Urothelium cell line (cell line): ENCODE measurements at regions not wholly inside any gene's neighbourhood (a gene's known extent, or its start where the extent isn't known, plus 50 kb on each side); places are given as distances from the start of the nearest gene placed in this dataset.
"Not testable (repeated sequence)": the region's sequence is repeated elsewhere in the genome, so short reads cannot be mapped to it uniquely, and the experiment has no call there.

Source experiments
- DNase-seq: peaks from one replicate; pipeline ENCODE4 v3.0.0; 2011; ENCODE audit warnings: low spot score, mixed read lengths
- FAIRE-seq: peaks from 2 replicates; lab custom pipeline; 2011; peaks lifted over from hg19 to GRCh38; lab: Jason Lieb, UNC

DNA sequence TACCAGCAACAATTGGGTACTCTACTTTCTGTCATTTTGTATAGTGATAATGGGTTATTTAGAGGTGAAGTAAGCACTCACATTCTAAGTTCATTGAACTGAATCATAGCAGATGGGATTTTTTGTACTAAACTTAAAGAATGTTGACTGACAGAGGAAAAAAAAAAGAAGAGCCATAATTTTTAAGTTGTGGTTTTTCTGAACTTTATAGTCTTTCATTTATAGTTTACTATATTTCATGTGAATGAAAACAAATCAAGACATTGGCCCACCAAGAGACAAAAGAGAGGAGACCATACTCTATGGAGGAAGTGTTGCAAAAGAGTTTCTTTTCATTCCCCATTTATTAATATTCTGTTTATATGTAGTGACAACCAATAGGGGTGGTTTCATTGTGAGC, 685.7 kb downstream of the BCKDHB start:
- DNase-seq (no peak), FAIRE-seq (no peak)

DNA sequence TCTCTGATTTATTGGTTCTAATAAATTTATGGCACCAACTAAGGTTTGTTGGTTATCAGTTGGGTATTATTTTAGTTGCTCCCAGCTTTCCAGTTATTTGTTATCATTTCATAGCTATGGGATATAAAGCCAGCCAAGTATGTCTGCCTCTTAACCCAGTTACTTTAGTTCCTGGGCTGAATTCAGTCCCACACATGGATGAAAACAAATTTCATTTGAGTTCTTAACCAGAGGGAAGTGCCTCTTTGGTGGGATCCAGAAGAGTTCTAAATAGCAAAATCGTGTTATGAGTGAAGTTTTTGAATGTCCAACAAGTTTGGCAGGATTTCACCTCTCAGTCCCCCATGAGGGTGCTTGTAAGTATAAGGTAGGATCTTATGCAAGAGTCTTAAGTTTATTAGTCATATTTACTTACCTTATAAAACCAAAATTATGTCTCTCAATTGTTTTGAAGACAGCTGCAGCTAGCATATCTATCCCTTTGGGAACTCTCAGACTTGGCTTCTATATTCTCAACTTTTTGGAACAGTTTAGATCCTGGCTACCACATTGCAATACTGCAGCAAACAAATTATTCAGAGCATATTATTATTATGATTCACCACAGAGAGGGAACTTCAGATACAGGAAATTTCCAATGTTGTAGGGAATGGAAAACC, 683.6 kb downstream of the BCKDHB start:
- DNase-seq (no peak), FAIRE-seq (no peak)

DNA sequence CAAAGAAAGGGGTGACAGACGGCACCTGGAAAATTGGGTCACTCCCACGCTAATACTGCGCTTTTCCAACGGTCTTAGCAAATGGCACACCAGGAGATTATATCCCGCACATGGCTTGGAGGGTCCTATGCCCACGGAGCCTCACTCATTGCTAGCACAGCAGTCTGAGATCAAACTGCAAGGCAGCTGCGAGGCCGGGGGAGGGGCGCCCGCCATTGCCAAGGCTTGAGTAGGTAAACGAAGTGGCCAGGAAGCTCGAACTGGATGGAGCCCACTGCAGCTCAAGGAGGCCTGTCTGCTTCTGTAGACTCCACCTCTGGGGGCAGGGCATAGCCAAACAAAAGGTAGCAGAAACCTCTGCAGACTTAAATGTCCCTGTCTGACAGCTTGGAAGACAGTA, 676.8 kb downstream of the BCKDHB start:
- not testable (repeated sequence) for DNase-seq, FAIRE-seq

DNA sequence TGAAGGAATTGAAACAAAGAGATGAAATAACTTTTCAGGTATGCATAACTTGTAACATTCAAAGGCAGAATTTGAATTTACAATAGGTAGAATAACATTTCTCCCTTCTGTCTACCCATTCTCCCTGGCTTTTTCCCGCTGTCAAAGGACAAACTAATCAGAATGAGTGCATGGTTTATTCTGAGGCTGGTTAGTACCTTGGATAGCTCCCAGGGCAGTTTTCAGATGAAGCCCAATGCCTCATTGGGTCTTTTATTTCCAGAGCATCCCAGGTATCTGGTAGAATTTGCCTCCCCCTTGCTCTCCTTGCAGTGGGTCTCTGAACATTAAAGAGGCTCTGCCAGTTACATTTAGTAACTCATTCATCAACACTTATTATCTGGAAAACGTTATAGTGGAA, 665.5 kb downstream of the BCKDHB start:
- DNase-seq = peak; percentile 3
- FAIRE-seq = no peak

DNA sequence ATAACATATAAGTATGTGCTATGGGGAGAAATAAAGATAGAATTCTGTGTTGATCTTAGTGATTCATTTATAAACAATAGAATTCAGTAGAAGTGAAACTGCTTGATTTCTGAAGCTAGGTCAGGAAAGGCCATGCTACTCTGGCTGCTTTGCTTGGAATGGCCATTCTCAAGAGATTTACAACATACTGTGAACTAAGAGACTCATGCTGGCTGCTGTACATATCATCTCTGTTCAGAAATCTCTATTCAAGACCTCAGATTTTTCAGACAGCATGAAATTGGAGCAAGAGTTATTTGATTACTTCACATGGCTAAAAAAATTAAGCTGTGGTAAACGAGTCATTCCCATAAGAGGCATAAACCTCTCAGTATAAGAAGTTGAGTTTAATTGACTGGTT, 662.6 kb downstream of the BCKDHB start:
- FAIRE-seq = no peak
- no peak for DNase-seq

DNA sequence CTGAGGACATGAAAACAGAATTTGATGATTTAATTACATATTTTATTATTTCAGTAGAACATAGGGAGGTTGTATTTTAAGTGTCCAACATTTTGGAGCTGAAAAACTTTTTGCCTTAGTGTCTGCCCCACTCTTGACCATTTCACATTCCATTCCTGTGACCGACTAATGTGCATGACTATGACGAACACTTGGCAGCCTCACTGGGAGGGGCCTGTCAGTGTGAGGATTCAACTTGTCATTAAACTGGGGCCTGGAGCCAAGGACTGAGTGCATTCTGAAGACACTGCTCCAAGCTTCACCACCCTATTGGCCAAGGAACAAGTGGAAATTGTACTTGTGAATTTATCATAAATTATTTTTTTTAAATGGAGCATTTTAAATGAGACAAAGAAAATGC, 661.3 kb downstream of the BCKDHB start:
- DNase-seq = peak; percentile 23
- FAIRE-seq = no peak

DNA sequence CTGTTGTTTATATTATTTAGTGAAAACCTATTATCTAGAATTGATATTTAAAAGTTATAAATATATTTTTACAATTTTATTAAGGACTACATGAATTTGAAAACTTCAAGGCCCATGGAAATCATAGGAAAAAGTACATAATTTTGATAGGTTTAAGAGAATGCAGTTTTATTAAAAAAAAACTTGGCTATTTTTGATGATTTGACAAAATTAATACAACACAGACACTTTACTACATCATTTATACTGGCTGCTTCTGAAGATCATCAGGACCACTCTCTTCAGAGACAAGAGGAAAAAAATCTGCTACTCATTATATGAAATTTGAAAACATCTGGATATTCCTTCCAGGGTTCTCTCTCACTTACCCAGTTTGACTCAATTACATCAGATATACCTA, 637.7 kb downstream of the BCKDHB start:
- no peak for FAIRE-seq
- DNase-seq = no peak

DNA sequence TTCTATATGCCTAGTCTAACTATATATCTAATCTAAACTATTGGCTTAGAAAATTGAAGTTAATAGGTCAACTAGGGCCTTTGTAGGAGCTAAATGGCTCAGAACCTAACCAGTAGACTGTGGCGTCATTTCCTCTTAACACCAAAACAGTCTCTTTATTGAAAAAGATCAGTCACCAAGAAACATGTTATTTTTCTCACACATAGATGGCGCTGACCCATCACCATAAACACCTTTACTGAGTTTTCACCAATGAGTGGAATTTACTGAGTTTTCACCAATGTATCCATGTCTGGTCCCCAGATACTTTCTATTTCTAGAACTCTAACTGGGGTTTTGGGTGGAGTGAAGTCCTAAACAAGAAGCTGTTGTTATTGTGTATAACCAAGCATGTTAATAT, 636.0 kb downstream of the BCKDHB start:
- peak; percentile 3 for DNase-seq
- no peak for FAIRE-seq

DNA sequence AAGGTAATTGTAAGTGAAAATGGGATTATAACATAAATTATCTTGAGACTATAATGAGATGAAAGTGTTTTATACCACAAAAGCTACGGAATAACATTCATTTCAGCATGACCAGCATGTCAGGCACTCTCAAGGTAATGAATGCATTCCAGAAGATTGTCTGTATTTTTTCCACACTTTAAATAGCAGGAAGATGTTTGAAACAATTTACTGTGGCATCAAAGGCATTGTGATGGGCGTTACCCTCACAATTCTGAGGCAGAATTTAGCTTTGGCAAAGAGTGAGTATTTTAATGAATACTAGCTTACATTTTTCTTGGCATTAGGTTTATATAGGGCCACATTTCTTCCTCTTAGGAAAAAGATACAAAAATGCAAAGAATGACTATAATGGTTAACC, 627.2 kb downstream of the BCKDHB start:
- DNase-seq (no peak), FAIRE-seq (no peak)

DNA sequence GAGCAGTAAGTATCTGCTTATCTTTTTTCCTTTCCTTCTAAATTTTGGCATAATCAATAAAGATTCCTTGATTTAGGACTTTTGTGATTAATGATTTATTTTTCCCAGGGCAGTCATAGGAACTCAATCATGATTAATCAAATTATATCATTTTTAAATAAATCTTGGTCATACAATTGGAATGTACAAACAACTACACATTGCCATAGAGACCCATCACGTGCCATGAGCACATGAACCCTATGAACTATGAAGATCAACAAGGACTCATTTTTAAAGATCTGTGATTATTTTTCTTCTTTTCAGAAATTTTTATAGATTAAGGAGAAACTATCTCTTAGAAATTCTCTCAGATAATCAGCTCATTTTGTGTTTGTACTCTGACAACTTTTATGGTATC, 622.4 kb downstream of the BCKDHB start:
- DNase-seq (no peak), FAIRE-seq (no peak)

DNA sequence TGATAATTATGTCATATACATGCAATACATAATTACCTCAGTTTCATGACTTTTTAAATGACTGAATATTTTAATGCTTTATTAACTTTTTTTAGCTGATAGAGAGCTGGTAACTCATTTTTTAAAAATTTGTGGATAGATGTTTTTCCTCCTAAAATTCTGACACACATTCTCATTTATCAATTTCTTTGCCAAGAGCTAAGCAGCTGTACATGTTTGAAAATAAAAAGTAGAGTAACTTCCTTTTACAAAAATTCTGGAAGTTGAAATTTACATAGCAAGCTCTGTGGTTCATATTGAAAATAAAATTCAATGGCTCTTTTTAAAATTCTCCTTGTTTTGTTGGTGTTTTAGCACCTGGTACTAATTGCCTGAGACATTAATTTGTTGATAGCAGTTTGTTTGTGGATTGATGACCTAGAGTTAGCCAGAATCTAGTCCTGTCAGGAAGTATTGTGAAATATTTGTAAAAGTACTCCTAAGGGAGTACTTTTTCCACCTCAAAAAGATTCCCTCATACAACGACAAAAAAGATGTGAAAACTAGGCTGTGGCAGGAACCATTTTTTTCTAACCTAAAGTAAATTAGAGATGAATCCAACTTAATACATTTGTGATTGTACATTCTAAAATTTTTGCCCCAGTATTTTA, 621.8 kb downstream of the BCKDHB start:
- FAIRE-seq (no peak), DNase-seq (no peak)

DNA sequence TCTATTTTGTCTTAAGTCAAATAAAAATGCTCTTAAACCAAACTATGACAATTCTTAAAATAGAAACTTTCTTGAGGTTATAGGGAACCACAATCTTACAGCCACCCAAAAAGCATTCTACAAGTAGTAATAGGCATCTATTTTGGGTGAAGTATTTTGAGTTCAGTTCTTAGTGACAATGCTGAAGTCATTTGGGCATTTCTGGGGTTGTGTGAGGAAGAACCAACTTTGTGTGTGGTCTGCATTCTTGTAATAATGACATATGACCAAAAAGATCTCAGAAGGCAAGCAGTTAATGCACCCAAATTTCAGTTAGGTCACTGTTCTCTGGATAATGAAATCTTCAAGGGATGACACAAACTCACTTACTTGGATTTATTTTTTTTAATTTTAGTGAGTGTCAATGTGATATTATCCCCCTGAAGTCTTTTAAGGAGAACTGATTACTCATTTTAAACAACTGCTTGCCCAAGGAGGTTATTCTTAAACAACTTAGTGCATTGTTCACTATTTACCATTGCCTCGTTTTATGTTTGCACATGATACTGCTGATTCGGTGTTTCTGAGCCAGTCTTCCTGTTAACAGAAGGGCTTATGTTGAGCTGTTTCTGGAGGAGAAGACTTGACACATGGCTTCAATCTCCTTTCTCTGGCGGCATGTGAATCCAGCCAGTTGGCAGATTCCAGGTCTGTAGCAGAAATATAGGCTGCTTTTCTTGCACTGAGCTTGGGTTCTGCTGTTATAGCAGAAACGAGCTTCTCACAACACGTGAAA, 618.9 kb downstream of the BCKDHB start:
- FAIRE-seq = no peak
- no peak for DNase-seq

DNA sequence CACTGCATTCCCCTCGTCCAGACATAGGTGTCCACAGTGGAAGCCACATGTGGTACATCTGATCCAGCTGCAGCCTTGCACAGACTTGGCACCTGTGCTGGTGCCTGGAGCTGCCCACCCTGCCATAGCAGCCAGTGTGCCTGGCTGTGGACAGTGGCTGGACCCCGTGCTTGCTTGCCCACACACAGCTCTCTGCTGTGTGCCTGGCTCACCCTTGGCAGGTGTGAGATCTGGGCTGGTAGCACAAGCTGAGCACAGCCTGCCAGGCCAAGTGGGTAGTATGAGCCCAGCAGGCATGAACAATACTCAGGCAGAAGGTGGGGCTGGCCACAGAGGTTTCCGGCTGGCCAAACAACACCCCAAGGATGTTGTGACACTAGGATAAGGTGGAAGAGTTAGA, 614.4 kb downstream of the BCKDHB start:
- DNase-seq (no peak), FAIRE-seq (no peak)

DNA sequence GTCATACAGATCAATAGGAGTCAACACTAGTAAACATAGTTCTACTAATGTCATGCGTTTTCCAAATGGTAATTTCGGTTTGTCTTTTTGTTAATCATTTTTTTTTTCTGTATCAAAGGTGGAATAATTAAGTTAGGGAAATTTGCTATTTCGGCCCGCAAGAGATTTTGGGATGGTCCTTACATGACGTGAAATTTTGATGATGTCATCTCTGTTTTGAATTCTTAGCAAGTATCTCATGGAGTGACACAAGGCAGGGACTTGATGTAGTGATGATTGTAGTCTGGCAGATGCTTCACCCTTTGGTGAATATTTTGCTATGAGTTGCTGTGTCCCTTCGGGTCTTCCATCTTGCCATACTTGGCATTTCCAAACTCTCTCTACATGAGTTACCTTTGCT, 608.0 kb downstream of the BCKDHB start:
- FAIRE-seq = no peak
- no peak for DNase-seq

DNA sequence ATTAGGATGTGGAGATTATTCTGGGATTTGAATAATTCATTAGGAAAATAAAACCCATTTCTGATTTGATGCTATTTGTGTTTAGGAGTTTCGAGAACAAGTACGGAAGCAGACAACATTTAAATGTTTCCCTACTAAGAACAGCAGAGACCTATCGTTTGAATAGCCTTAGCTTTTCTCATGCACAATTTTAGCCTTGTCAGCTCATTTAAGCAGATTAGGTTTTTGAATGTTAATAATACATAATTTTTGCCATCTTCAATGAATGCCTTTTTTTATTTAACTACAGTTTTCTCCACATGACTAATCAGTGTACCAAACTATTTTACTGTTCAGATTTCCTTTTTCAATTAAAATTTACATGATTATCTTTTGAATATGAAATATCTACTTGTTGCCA, 592.0 kb downstream of the BCKDHB start:
- DNase-seq = no peak
- FAIRE-seq = no peak

DNA sequence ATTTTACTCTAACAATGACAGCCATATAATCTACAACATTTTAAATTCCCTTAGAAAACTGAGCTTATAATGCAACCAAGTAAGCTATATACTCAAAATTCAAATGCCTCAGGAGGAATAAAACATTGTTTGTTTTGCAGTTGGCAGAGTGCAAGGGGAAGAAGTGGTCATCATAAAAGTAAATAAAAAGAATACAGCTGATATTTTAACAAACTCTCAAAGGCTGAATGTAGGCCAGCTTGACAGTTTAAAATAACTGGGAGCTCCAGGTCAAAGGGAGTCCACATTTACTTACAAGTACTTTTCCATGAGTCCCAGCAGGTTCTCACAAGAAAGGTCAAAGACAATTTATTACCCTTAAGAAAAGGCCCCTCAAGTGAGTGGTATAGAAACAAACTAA, 589.8 kb downstream of the BCKDHB start:
- DNase-seq = no peak
- FAIRE-seq = no peak

DNA sequence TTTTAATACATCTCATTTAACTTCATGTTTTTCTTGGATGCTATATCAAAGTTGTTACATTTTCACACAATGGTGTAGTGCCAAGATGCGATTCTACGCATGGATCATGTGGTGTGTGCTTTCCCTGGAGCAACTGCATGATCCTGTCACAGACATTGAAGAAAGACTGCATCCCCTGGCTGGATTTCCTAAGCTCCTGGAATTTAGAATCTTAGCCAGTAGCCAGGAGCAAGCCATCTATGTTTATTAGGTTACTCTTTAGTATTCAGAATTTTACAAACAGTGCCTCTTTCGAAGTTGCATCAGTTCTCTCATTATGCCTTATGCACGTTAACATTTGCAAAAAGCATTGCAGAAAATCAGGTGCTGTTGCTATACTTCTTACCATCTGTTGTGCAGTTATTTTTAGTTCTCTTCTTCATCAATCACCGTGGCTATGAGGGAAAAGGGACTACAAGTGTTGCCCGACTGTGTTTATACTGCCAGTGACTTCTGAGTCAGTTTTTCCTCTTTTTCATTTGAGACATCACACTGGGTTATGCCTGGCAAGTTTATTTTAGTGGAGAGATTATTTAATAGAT, 584.2 kb downstream of the BCKDHB start:
- FAIRE-seq (no peak), DNase-seq (no peak)

DNA sequence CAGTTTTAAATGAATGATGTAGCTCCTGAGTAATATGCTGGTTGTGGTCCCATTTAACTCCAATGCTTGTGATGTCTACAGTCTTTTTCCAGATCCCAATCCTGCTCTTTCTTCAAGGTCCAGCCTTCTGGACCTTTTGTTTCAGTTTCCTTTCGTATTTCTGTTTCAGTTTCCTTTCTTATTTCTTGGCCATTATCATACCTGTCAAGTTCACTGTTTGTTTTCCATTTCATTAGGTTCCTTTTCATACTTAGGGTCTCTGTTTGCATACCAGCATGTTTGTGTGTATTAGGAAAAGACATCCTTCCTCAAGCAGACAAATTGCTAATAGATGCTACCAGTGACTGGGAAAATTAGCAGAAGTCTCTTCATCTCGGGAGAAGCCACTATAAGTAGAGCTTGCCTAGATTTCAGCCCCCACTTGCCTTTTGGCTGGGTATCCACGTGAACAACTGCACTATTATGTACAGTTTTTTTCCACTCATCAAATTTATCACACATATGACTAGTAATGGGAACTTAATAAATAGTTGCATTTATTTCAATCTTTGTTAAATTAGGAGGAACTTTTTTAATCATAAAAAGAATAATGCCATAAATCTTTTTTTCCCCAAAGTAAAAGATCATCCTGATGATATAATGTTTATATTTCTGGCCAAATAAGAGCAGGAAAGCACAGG, 583.4 kb downstream of the BCKDHB start:
- DNase-seq (no peak), FAIRE-seq (no peak)

DNA sequence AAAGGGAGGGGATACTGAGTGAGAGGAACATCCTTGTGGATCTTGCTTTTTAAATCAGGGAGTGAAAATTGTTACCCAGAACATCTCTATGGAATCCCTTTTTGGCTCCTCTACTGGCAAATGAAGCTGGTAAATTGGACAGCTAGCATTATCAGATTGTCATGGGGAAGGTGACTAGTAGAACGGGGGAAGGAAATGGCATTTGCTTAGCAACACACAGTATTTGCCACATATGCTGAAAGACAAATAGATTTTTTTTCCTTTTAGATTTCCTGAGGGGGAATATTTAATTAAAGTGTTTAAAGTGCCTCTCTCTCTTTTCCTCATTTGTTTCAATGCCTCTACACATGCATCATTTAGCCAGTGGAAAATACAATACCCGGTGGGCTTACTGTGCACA, 573.5 kb downstream of the BCKDHB start:
- DNase-seq = no peak
- FAIRE-seq = no peak

DNA sequence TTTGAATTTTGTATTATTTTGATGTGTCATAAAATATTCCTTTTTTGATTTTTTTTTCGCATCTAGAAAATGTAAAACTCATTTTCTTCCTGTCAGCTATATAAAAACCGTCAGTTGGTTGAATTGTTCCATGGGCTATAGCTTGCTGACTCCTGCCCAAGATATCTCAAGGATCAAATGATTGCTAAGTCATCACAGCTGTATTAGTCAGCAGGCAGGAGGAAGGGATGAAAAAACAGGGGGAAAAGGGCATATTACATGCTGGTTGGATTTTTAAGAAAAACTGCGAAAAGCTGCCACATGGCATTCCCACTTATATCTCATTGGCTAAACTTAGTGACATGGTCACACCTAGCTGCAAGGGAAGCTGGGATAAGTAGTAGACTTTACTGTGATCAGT, 569.9 kb downstream of the BCKDHB start:
- no peak for DNase-seq
- no peak for FAIRE-seq

DNA sequence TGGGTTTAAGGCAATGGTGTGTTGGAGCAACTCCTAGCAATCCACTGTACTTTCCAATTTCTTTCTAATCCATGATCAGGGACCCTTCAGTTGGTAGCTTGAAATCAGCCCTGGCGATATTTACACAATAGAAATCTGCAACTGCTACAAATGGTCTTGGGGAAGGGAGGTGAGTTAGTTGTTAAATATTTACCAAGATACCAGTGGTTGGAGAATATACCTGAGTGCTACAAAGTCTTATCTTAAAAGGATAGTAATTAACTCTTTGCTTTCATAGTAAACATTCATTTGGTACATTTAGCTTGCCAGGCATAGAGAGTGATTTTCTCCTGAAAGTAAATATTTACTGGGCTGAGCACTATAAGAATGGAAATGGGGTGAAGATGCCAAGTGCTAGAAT, 568.2 kb downstream of the BCKDHB start:
- no peak for DNase-seq

More for the DNA sequence above, 568.2 kb downstream of the BCKDHB start:
- FAIRE-seq = no peak
